Rectal smooth muscle tissue (tissue), 1 donor: ENCODE measurements at regions not wholly inside any gene's neighbourhood (a gene's known extent, or its start where the extent isn't known, plus 50 kb on each side); places are given as distances from the start of the nearest gene placed in this dataset.

Experiments
- H3K27ac ChIP-seq: one replicate; pipeline ENCODE4 v1.7.0; 2013; ENCODE audit warnings: low read depth, low read length, inconsistent platforms
- H3K27me3 ChIP-seq: one replicate; pipeline ENCODE4 v1.7.0; 2013; ENCODE audit warnings: low read length; ENCODE audit not compliant: control insufficient read depth, insufficient read depth
- H3K36me3 ChIP-seq: one replicate; pipeline ENCODE4 v1.7.0; 2013; ENCODE audit warnings: low read length; ENCODE audit not compliant: control insufficient read depth, insufficient read depth
- H3K4me1 ChIP-seq: one replicate; pipeline ENCODE4 v1.7.0; 2013; ENCODE audit warnings: low read length; ENCODE audit not compliant: control insufficient read depth, insufficient read depth
- H3K4me3 ChIP-seq: one replicate; pipeline ENCODE4 v1.7.0; 2013; ENCODE audit warnings: low read length
- H3K9ac ChIP-seq: one replicate; pipeline ENCODE4 v1.7.0; 2013; ENCODE audit warnings: low read length

DNA sequence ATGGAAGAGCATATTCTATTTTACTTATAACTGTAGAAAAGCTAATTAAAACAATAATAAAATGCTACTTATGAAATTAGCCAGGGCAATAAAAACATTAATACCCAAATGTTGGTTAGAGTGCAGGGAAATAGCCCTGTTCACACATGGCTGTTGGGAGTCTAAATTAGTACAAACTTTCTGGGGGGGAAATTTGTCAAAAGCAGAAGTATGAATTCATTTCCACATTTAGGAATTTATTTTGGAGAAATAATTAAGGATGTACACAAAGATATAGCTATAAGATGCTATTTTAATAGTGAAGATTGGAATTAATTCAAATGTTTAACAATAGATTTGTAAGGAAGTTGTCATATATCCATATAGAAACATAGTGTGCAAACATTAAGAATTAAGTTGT is 190.5 kb downstream of the SEC61B start:
- H3K36me3 ChIP-seq, result no peaks in the 10 kb centered on the region
- H3K4me3 ChIP-seq, result no peak overlapping the region
- no peaks in the 10 kb centered on the region for H3K4me1 ChIP-seq
- H3K9ac ChIP-seq, result no peak overlapping the region
- H3K27me3 ChIP-seq, result no peaks in the 10 kb centered on the region
- no peak overlapping the region for H3K27ac ChIP-seq

DNA sequence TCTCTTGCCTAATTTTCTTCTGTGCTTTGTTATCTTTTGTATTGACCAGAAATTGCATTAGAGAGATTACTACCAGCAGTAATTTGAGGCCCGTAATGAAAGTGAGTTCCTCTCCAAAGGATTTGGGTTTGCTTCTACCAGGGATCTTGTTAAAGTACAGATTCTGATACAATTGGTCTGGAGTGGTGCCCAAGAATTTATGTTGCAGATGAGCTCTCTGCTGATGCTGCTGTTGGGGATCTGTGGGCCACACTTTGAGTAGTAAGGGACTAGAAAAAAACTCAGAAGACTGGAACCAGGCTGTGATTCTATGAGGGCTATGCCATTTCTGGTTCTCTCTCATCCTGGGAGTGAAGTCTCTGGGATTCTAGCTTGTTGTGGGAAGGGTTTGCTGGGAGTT is 192.2 kb downstream of the SEC61B start:
- H3K4me3 ChIP-seq, result no peak overlapping the region
- no peak overlapping the region for H3K9ac ChIP-seq
- no peaks in the 10 kb centered on the region for H3K4me1 ChIP-seq
- no peaks in the 10 kb centered on the region for H3K36me3 ChIP-seq
- no peaks in the 10 kb centered on the region for H3K27me3 ChIP-seq
- H3K27ac ChIP-seq, result no peak overlapping the region

DNA sequence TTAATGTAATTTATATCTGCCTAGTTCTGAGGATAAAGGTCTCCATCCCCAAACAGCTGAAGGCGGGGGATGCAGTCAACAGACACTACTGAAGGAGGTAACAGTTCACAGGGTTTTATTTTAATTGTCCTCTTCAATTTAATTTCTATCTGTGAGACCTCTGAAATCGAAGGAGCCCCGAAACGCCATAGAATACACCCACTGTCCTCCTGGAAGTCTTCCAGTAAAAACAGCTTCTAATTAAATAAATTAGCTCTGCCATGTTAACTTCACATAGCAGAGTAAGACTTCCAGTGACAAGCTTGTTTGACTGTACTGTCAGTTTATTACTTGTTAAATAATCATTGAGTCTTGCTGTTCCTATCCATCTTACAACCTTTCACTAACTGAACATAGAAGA is 193.5 kb downstream of the SEC61B start:
- no peak overlapping the region for H3K4me3 ChIP-seq
- no peaks in the 10 kb centered on the region for H3K36me3 ChIP-seq
- H3K27me3 ChIP-seq, result no peaks in the 10 kb centered on the region
- H3K4me1 ChIP-seq, result no peaks in the 10 kb centered on the region
- H3K9ac ChIP-seq, result no peak overlapping the region
- H3K27ac ChIP-seq, result no peak overlapping the region

DNA sequence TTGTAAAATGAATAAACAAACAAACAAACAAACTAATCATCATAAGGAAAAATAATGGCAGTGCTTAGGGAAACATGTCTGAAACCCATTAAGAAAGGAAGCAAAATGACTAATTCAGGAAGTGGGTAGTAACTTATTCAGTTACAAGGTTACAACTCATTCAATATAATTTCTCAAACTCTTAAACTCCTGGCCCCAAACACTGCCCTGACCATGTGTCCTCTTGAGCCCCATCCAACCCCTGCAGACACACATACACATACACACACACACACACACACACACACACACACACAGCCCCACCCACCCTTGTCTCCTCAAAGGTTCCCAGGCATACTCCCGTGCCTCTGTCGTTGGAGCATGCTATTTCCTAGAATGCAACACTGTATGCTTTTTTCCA is 193.9 kb downstream of the SEC61B start:
- Histone ChIP-seq H3K9ac (no peak overlapping the region), H3K27me3 (no peaks in the 10 kb centered on the region), H3K4me1 (no peaks in the 10 kb centered on the region), H3K36me3 (no peaks in the 10 kb centered on the region), H3K27ac (no peak overlapping the region), H3K4me3 (no peak overlapping the region)

DNA sequence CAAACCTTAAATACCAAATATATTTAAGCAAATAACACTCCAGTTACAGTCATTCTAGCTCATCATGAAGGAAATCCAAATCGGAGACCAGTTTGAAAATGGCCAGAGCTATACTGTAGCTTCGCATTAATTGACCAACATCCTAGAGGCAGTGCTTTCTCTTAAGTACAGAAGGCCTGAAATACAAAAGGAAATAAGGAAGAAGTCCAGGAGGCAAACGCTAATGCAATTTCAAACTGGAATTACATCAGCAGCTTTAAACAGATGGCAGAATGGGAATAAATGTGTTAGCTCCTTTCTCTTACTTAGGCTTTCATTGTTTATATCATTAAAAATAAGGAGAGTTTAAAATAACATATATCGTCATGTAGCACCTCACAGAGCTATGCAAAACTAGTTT is 197.0 kb downstream of the SEC61B start:
- Histone ChIP-seq H3K36me3 (no peaks in the 10 kb centered on the region), H3K4me3 (no peak overlapping the region), H3K27me3 (no peaks in the 10 kb centered on the region), H3K27ac (no peak overlapping the region), H3K9ac (no peak overlapping the region), H3K4me1 (no peaks in the 10 kb centered on the region)

DNA sequence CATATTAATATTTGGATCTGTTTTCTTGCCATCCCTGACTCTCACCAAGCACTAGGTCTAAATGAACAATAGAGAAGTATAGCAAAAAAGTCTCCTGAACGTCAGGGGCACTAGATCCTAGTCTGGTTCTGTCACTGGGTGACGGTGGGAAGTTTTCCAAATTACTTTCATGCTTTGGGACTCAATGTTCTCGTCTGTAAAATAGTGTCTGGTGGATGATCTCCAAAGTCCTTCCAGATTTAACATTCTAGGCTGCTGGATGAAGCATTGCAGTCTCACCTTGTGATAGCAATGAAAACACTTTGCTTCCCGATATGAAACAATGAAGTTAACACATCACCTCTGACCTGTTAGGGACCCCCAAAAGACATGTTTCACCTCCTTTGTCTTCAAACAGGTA is 199.3 kb downstream of the SEC61B start:
- H3K4me1 ChIP-seq, result no peaks in the 10 kb centered on the region
- H3K27me3 ChIP-seq, result no peaks in the 10 kb centered on the region
- H3K27ac ChIP-seq, result no peak overlapping the region
- H3K36me3 ChIP-seq, result no peaks in the 10 kb centered on the region
- no peak overlapping the region for H3K4me3 ChIP-seq
- H3K9ac ChIP-seq, result no peak overlapping the region

DNA sequence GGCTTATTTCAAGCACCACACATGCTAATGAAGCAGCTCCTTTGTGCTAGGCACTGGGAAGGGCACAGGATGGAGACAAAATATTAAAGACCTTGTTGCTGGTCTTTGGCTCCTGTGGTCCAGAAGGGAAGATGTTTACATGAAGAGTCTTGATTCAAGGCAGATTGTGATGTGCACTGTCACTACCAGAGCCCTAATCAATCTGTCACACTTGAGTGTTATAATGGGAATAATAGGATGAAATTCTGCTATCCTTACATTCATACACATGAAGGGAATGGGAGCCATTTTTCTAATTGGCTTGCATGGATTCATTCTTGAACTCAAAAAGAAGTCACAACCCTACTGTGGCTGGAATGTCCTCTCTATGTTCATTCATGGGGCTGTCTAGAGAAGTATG is 203.0 kb downstream of the SEC61B start:
- Histone ChIP-seq H3K4me3 (no peak overlapping the region), H3K9ac (no peak overlapping the region), H3K4me1 (no peaks in the 10 kb centered on the region), H3K27me3 (no peaks in the 10 kb centered on the region), H3K27ac (no peak overlapping the region), H3K36me3 (no peaks in the 10 kb centered on the region)

DNA sequence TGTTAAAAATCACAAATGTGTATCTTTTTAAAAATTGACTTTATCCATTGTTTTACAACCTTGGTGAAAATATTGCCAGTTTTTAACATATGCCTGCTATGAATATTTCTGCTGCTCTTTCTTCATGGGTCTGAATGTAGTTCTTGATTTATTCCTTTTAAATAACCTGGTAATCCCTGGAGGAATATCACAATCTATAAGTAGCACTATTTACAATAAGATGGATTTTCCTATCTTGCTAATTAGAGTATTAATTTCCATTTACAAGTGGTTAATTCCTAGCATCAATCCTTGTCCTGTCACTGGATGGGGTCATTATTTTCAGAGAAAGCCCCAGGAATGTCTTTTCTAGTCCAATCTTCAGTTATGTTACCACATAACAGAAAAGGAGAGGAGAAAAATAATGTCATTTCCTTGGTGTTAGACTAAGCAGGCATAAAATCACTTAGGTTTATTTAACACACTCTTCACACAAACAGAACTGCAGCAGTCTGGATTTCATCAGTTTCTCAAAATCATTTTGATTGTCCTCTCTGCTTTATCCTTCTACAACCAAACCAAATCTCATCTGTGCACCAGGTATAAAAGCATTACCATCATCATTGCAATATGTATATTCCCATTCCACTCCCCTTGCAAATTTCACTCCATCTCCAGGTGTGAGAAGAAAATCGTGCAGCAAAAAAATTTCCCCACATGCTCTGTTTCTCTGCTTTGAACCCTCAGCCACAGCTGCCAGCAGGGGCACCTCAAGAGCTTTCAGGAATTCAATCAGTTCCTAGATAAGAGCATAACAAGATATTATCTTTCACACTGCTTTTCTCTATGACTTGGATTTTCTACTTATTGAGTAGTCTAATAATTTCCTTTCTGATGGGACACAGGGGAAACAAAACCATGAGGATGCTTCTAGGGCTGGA is 204.1 kb downstream of the SEC61B start:
- Histone ChIP-seq H3K4me1 (no peaks in the 10 kb centered on the region), H3K9ac (no peak overlapping the region), H3K4me3 (no peak overlapping the region), H3K27me3 (no peaks in the 10 kb centered on the region), H3K36me3 (no peaks in the 10 kb centered on the region), H3K27ac (no peak overlapping the region)

DNA sequence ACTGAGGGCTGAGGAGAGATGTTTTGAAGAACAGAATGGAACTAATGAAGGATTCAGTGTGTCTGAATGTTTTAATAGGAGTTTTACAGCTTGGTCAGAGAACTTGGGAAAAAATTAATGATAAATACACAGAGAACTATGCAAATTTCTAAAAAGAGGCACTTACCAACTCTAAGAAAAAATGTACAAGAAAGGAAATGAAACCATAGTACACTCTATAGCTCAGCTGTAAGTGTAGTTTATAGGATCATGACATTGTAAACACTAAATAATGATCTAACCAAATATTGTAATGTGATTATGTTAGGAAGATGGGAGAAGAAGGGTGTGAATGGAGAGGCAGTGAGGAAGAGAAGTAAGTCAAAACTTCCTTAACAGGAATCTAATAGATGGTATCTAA is 205.2 kb downstream of the SEC61B start:
- H3K9ac ChIP-seq, result no peak overlapping the region
- no peaks in the 10 kb centered on the region for H3K27me3 ChIP-seq

DNA sequence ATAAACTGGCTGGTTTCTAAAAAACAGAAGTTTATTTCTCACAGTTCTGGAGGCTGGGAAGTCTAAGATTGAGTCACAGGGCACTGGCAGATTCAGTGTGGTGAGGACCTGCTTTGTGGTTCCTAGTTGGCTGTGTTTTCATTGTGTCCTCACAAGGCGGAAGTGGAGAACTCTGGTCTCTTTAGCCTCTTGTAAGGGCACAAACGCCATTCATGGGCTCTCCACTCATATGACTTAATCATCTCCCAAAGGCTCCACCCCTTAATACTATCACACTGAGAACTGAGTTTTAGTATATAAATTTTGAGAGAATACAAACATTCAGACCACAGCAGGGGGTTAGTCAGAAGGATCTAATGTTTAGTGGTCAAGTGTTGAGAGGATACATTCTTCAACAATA is 208.2 kb downstream of the SEC61B start:
- Histone ChIP-seq H3K27me3 (no peaks in the 10 kb centered on the region), H3K4me1 (no peaks in the 10 kb centered on the region), H3K27ac (no peak overlapping the region), H3K9ac (no peak overlapping the region), H3K4me3 (no peak overlapping the region), H3K36me3 (no peaks in the 10 kb centered on the region)

More for the DNA sequence above, 205.2 kb downstream of the SEC61B start:
- Histone ChIP-seq H3K27ac (no peak overlapping the region), H3K4me1 (no peaks in the 10 kb centered on the region), H3K36me3 (no peaks in the 10 kb centered on the region), H3K4me3 (no peak overlapping the region)

DNA sequence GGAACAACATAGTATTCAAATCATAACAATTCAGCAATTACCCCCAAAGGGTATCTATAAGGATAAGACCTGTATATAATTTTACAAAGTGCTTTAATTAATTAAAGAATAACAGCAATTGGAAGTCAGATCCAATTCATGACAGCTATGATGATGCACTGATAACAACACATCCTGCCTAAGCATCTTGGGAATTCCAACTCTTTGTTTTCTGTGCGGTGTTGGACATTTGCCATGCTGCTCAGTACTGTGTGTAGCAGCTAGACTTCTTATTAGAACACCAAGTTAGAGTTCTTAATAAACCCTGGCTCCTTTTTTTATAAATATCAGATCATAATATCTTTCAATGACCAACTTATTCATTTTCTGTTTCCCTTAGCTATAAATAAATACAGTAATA is 209.0 kb downstream of the SEC61B start:
- H3K27ac ChIP-seq, result no peak overlapping the region
- no peak overlapping the region for H3K9ac ChIP-seq
- H3K27me3 ChIP-seq, result no peaks in the 10 kb centered on the region
- no peaks in the 10 kb centered on the region for H3K4me1 ChIP-seq
- no peaks in the 10 kb centered on the region for H3K36me3 ChIP-seq
- no peak overlapping the region for H3K4me3 ChIP-seq

DNA sequence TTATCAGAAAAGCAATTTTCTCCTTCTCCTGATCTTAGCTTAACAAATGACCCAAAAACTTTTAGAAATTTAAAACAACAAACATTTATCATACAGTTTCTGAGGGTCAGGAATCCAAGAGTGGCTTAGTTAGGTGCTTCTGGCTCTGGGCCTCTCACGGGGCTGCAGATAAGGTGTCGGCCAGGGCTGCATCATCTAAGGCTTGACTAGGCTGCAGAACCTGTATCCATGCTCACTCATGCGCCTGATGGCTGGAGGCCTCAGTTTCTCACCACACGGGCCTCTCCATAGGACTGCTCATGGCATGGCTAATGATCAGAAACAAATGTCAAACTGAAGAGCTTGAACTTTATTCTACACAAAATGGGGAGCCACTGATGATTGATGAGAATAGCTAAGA is 210.0 kb downstream of the SEC61B start:
- no peaks in the 10 kb centered on the region for H3K4me1 ChIP-seq
- no peak overlapping the region for H3K4me3 ChIP-seq
- H3K9ac ChIP-seq, result no peak overlapping the region
- H3K27me3 ChIP-seq, result no peaks in the 10 kb centered on the region
- H3K36me3 ChIP-seq, result no peaks in the 10 kb centered on the region
- no peak overlapping the region for H3K27ac ChIP-seq

DNA sequence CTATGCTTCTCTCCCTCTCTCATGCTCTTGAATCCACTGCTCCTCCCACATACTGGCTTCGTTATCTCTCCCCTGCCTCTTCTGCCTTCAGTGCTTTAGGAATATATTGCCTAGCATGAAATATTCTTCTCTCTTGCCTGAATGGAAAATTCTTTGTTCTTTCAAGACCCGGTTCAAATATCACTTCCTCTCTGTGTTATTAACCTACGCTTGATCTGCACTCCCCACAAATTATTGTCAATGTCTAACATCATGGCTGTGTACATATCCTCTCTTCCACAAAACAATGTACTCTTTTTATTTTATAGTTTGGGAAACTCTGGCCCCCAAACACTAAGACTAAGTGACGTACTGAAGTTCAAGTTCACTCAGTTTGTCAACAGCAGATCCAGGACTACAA is 211.0 kb downstream of the SEC61B start:
- no peaks in the 10 kb centered on the region for H3K27me3 ChIP-seq
- H3K27ac ChIP-seq, result no peak overlapping the region
- H3K4me3 ChIP-seq, result no peak overlapping the region
- no peaks in the 10 kb centered on the region for H3K36me3 ChIP-seq
- H3K9ac ChIP-seq, result no peak overlapping the region
- H3K4me1 ChIP-seq, result no peaks in the 10 kb centered on the region
